Spleen (tissue), 11 donors: ENCODE measurements at regions not wholly inside any gene's neighbourhood (a gene's known extent, or its start where the extent isn't known, plus 50 kb on each side); places are given as distances from the start of the nearest gene placed in this dataset.

Source experiments
- DNase-seq: peaks from one replicate; pipeline ENCODE4 v3.0.0-alpha.2; 2020
- H3K27ac ChIP-seq, 8 donors: fragments of 200-600 bp; sonication (generic) in 7 of 8; 1 replicate in 4 of 8; 2 replicates in 4 of 8; pipeline versions ENCODE4 v1.5.0 to v1.8.0; 2016 to 2021; ENCODE audit warnings: inconsistent platforms in 4 of 8, mild to moderate bottlenecking in 4 of 8, moderate library complexity in 1 of 8
- H3K27me3 ChIP-seq, 7 donors: fragments of 200-600 bp; sonication (generic) in 6 of 7; replicated peaks in 1 of 7; 1 replicate in 4 of 7; 2 replicates in 3 of 7; pipeline versions ENCODE4 v1.5.0 to v1.8.0; 2016 to 2021; ENCODE audit warnings: inconsistent platforms in 3 of 7, mild to moderate bottlenecking in 1 of 7
- H3K36me3 ChIP-seq, 6 donors: fragments of 200-600 bp; sonication (generic) in 5 of 6; 1 replicate in 4 of 6; 2 replicates in 2 of 6; pipeline versions ENCODE4 v1.5.0 to v1.8.0; 2016 to 2021; ENCODE audit warnings: inconsistent platforms in 2 of 6
- H3K4me1 ChIP-seq, 6 donors: fragments of 200-600 bp; sonication (generic) in 5 of 6; 1 replicate in 3 of 6; 2 replicates in 3 of 6; pipeline versions ENCODE4 v1.5.0 to v1.8.0; 2016 to 2021; ENCODE audit warnings: inconsistent platforms in 3 of 6
- H3K4me3 ChIP-seq, 8 donors: fragments of 200-600 bp; sonication (generic) in 7 of 8; 1 replicate in 4 of 8; 2 replicates in 4 of 8; pipeline versions ENCODE4 v1.5.0 to v1.8.0; 2016 to 2021; ENCODE audit warnings: inconsistent platforms in 4 of 8, mild to moderate bottlenecking in 4 of 8, moderate library complexity in 2 of 8
- H3K9me3 ChIP-seq, 8 donors: fragments of 200-600 bp; sonication (generic) in 7 of 8; 1 replicate in 4 of 8; 2 replicates in 4 of 8; pipeline versions ENCODE4 v1.5.0 to v1.8.0; 2016 to 2021; ENCODE audit warnings: inconsistent platforms in 4 of 8
- POLR2A ChIP-seq, 3 donors: fragments of 450-650 bp; IDR thresholded peaks; one replicate each; pipeline ENCODE4 v1.5.1; 2017; ENCODE audit warnings: antibody characterized with exemption in 3 of 3, mild to moderate bottlenecking in 1 of 3
- POLR2AphosphoS5 ChIP-seq, 3 donors: sonication (generic); formaldehyde crosslinking; IDR thresholded peaks; one replicate each; pipeline ENCODE4 v1.5.1; 2017; ENCODE audit warnings: antibody characterized with exemption in 3 of 3
- WGBS, 5 donors: extraction: QIAGEN DNeasy Blood & Tissue Kit in 3 of 5; methylation state at CpG; one replicate each; pipeline versions ENCODE4 v1.1.5 to v1.1.7; 2013 to 2018; 5-methylcytosine and 5-hydroxymethylcytosine counted together
- intact Hi-C: fragments of 100-400 bp; cut with DNase I; formaldehyde crosslinking; loops from one replicate; pipeline ENCODE4 v1.15.0; 2023; ENCODE audit warnings: low total_unique reads
- TF ChIP-seq, protein P1 (sequence below), 11 experiments: fragments of 200-600 bp in 7 of 11; fragments of 450-650 bp in 4 of 11; sonication (generic) in 4 of 11; IDR thresholded peaks in 8 of 11; conservative IDR thresholded peaks in 3 of 11; 1 replicate in 7 of 11; 2 replicates in 4 of 11; pipeline versions ENCODE4 v1.4.0 to v1.8.0; 2016 to 2021; ENCODE audit warnings: antibody characterized with exemption in 11 of 11, inconsistent platforms in 4 of 11, mild to moderate bottlenecking in 1 of 11
- donor health status: healthy with polysubstance abuse.
- donor health status: DM: no; HTN: no; CAD: no; lungs with moderate emphysema.
- donor health status: DM: no; HTN: no; CAD: no.
- donor health status: Bipolar disorder and iron deficiency.
- donor health status: healthy.
- donor health status: DM: no; HTN: no; CAD: no.
- donor health status: DM: yes; HTN: yes; CAD: no.

DNA sequence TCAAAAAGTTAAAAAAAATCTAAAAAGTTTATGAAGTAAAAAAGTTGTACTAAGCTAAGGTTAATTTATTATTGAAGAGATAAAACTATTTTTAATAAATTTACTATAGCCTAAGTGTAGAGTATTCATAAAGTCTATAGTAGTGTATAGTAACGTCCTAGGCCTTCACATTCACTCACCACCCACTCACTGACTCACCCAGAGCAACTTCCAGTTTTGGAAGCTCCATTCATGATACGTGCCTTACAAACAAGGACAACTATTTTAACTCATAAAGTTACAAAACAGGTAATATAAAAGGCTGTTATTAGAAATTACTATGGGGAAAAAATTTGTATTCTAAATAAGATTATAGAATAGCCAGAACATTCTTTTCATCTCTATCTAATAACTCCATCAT, 158.9 kb upstream of the FN1 start:
- Histone ChIP-seq H3K9me3 (no peaks in the 10 kb centered on the region), H3K27ac (no peak overlapping the region), H3K4me3 (no peak overlapping the region), H3K4me1 (no peaks in the 10 kb centered on the region), H3K36me3 (no peaks in the 10 kb centered on the region), H3K27me3 (no peaks in the 10 kb centered on the region)
- TF ChIP-seq POLR2A (IDR thresholded peaks at IDR 0.05): no peak
- TF ChIP-seq POLR2AphosphoS5 (IDR thresholded peaks at IDR 0.05): no peak
- TF ChIP-seq, protein P1, sequence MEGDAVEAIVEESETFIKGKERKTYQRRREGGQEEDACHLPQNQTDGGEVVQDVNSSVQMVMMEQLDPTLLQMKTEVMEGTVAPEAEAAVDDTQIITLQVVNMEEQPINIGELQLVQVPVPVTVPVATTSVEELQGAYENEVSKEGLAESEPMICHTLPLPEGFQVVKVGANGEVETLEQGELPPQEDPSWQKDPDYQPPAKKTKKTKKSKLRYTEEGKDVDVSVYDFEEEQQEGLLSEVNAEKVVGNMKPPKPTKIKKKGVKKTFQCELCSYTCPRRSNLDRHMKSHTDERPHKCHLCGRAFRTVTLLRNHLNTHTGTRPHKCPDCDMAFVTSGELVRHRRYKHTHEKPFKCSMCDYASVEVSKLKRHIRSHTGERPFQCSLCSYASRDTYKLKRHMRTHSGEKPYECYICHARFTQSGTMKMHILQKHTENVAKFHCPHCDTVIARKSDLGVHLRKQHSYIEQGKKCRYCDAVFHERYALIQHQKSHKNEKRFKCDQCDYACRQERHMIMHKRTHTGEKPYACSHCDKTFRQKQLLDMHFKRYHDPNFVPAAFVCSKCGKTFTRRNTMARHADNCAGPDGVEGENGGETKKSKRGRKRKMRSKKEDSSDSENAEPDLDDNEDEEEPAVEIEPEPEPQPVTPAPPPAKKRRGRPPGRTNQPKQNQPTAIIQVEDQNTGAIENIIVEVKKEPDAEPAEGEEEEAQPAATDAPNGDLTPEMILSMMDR (IDR thresholded peaks at IDR 0.05 in 8 of 11, conservative IDR thresholded peaks at IDR 0.05 in 3 of 11): no peak
- 54 to 80% (median 73%) methylated on average over 2 of the region's 2 CpGs for WGBS, 5 donors
- no peak for DNase-seq
- intact Hi-C loops: no loop called here

DNA sequence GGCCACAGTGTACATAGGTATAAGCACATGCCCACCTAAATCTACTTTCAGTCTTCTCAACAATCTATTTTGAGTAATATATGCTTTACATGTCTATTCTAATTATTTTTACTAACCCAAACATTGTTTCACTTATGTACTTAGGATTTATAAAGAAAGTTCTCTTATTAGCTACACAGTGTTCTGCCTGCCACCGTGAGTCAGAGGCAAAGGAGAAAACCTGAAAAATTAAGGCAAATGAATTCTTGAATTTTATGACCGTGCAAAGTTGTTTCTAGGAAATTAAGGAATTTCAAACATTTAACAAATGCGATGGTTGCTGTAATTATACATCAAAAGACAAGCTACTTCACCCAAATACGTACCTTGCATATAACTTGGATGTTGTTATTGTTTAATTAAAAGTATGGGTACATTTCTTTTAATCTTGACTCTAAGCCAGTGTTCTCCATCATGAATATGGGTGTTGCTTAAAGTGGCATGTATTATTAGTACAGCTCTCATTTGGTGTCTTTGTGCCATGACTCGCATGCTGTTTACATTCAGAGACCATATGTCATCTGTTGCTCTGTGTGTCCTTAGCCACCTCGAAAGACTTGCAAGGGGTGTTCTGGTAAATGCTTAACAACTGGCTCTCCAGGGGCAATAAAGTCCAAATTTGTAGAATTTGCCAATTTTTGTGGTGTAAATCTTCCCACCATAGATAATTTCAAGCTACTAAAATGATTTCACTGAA, 154.3 kb upstream of the FN1 start:
- TF ChIP-seq POLR2A (IDR thresholded peaks at IDR 0.05) (no peak), POLR2AphosphoS5 (IDR thresholded peaks at IDR 0.05) (no peak)
- TF ChIP-seq, protein P1 (IDR thresholded peaks at IDR 0.05 in 8 of 11, conservative IDR thresholded peaks at IDR 0.05 in 3 of 11): no peak
- intact Hi-C loops: no loop called here
- H3K4me1 ChIP-seq: no peaks in the 10 kb centered on the region
- 84 to 95% (median 89%) methylated on average over 6 of the region's 6 CpGs for WGBS, 5 donors
- H3K36me3 ChIP-seq: no peaks in the 10 kb centered on the region
- H3K9me3 ChIP-seq: no peaks in the 10 kb centered on the region
- H3K27ac ChIP-seq: no peak overlapping the region
- no peak for DNase-seq
- H3K27me3 ChIP-seq: no peaks in the 10 kb centered on the region
- no peak overlapping the region for H3K4me3 ChIP-seq

DNA sequence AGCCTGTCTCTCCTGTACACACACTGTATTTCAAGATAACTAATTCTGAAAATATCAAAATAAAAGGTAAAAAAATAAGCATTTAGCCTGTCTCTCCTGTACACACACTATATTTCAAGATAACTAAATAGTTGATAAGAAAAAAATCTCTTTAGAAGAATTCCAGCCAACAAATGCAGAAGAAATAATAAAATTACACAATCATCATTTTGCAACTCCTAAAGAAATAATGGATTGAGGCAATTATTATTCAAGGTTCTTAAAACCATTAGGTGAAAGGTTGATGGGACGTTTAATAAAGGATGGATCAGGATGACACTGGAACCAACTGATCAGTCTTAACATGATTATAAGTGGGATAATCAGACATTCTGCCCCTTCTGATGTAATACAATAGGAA, 148.0 kb upstream of the FN1 start:
- no peak for DNase-seq
- Histone ChIP-seq H3K27me3 (no peaks in the 10 kb centered on the region), H3K27ac (no peak overlapping the region), H3K4me1 (no peaks in the 10 kb centered on the region), H3K36me3 (no peaks in the 10 kb centered on the region), H3K9me3 (no peaks in the 10 kb centered on the region), H3K4me3 (no peak overlapping the region)
- TF ChIP-seq POLR2AphosphoS5 (IDR thresholded peaks at IDR 0.05): no peak
- TF ChIP-seq POLR2A (IDR thresholded peaks at IDR 0.05): no peak
- TF ChIP-seq, protein P1 (IDR thresholded peaks at IDR 0.05 in 8 of 11, conservative IDR thresholded peaks at IDR 0.05 in 3 of 11): no peak
- intact Hi-C loops: no loop called here
- WGBS, 5 donors: 58 to 81% (median 74%) methylated on average over 1 of the region's 1 CpG

DNA sequence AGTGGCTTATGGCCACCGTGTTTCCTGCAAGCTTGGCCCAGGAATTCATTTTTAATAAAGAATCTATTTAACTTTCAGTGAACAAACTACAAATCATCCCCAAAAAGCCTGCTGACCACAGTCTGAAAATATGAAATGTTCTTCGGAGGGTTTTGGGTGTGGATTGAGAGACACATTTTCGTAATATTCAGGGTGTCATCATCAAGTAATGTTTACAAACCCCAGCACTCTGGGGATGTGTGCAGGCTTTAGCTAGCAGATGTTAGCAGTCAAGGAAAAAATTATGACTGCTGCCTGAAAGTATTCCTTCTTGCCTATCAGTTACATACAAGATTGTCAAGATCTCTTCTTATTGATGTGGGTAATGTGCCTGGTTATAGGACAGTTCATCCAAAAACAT, 143.9 kb upstream of the FN1 start:
- H3K4me1 ChIP-seq: no peaks in the 10 kb centered on the region
- 33 to 59% (median 54%) methylated on average over 3 of the region's 3 CpGs for WGBS, 5 donors
- TF ChIP-seq POLR2AphosphoS5 (IDR thresholded peaks at IDR 0.05) (no peak), POLR2A (IDR thresholded peaks at IDR 0.05) (no peak)
- TF ChIP-seq, protein P1 (IDR thresholded peaks at IDR 0.05 in 8 of 11, conservative IDR thresholded peaks at IDR 0.05 in 3 of 11): no peak
- no peak for DNase-seq
- no peak overlapping the region for H3K27ac ChIP-seq
- no peaks in the 10 kb centered on the region for H3K27me3 ChIP-seq
- no peaks in the 10 kb centered on the region for H3K36me3 ChIP-seq
- no peak overlapping the region for H3K4me3 ChIP-seq
- intact Hi-C loops: no loop called here
- no peaks in the 10 kb centered on the region for H3K9me3 ChIP-seq
